NCI-H2227 (cell line): ENCODE measurements at regions not wholly inside any gene's neighbourhood (a gene's known extent, or its start where the extent isn't known, plus 50 kb on each side); places are given as distances from the start of the nearest gene placed in this dataset.
"Not testable (repeated sequence)": the region's sequence is repeated elsewhere in the genome, so short reads cannot be mapped to it uniquely, and the experiment has no call there.

ENCODE experiments used
- DNase-seq: peaks from one replicate; lab custom pipeline; 2025; ENCODE audit not compliant: unreplicated experiment; lab: John Stamatoyannopoulos, UW

DNA sequence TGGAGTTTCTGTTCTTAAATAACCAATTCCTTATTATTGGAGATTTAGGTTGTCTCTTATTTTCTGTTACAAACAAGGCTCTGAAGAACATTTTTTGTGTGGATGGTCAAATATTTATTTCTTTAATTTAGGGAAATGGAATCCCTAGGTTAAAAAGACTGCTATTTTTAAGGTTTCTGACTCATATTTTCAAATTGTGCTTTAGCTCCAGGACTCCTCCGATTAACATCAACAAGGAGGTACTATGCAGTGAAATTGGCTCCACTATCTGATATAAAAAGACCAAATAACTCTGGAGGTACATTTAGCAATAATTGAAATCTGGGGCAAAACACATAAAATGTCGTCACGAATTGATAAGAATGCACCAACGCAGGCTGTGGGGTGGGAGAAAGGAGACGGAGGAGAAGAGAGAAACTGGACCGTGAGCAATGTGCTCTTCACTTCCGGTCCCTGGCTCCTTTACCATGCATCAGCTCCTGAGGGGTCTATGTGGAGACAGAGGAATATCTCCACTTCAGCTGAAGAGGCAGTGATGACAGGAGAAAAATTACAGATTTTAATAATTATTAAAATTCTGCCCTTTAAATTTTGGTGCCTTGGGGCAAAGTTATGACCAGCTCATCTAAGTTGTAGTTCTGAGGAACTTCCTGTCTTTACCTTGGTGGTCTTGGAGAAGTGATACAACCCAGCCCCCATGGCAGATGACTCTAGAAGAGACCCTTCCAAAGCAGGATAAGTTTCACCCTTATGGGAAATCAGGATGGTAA, 90.2 kb upstream of the BTG1 start:
- DNase-seq, result no peak

- no peak for DNase-seq
These were observed 88.9 kb upstream of the BTG1 start for GRCh38 chr12:92234533-92234932.

- no peak for DNase-seq
These were observed 87.8 kb upstream of the BTG1 start for GRCh38 chr12:92233346-92234015.

DNA sequence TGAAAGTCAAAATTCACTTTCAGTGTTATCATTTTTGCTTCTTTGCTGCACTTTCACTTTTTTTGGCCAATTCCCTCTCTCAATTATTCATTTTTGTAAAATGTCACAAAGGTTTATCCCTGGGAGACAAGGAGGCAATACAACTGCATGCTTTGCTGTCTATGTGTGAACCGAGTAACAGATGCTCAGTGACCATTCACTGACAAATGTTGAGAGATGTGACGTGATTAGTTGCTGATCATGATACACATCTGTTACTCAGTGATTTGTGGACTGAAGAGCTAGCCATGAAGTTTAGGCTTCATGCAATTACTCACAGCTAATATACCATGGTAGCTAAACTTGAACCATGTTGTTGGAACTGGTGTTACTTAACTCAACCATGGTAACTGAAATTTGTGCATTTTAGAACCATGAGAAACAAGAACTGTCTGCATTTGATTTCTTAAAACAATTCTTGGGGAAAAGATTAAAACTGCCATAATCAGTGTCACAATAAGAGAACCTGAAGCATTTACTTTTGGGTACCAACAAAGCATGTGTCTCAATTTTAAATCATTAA, 86.8 kb upstream of the BTG1 start:
- not testable (repeated sequence) for DNase-seq

GRCh38 chr12:92231945-92232344, 86.3 kb upstream of the BTG1 start:
- not testable (repeated sequence) for DNase-seq

DNA sequence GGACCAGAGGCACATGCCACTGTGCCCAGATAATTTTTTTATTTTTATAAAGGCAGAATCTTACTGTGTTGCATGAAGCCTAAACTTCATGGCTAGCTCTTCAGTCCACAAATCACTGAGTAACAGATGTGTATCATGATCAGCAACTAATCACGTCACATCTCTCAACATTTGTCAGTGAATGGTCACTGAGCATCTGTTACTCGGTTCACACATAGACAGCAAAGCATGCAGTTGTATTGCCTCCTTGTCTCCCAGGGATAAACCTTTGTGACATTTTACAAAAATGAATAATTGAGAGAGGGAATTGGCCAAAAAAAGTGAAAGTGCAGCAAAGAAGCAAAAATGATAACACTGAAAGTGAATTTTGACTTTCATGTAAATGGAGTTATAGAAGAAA, 85.9 kb upstream of the BTG1 start:
- DNase-seq, result not testable (repeated sequence)

GRCh38 chr12:92229381-92229780, 83.7 kb upstream of the BTG1 start:
- no peak for DNase-seq

DNA sequence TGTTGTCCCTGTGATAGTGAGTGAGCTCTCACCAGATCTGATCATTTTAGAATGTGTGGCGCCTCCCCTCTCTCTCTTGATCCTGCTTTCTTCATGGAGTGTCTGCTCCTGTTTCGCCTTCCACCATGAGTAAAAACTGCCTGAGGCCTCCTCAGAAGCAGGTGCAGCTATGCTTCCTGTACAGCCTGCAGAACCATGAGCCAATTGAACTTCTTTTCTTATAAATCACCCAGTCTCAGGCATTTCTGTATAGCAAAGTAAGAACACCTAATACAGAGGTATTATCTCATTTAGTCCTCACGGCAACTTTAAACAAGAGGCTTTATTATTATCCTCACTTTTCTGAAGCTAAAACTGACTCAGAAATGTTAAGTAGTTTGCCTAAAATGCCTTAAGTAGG, 81.3 kb upstream of the BTG1 start:
- DNase-seq, result no peak

DNA sequence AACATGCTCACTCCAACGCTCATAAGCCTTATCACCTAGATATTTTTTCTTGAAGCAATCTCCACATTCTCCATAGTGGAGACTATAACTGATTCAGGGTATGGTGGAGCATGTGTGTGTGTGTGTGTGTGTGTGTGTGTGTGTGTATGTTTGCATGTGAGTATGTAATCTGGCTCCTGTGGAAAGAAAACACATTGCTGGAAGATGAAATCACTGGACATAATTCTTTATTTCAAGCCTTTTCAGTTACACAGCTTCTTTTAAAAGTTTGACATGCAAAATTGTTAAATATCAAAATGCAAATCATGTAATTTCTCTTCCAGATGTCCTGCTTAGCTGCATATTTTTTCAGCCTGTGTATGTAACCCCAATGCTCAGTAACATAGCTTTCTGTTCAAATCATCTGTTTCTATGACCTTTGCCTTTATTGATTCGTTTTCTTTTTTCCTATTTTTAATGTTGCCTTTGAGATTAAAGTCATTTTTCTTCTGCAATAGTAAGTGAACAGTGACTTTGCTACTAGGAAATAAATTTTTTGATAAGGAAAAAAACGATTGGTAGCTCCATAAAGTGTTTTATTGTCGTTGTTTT, 80.5 kb upstream of the BTG1 start:
- no peak for DNase-seq

GRCh38 chr12:92224685-92225331, 79.2 kb upstream of the BTG1 start:
- DNase-seq, result no peak

GRCh38 chr12:92223481-92223880, 77.8 kb upstream of the BTG1 start:
- no peak for DNase-seq

DNA sequence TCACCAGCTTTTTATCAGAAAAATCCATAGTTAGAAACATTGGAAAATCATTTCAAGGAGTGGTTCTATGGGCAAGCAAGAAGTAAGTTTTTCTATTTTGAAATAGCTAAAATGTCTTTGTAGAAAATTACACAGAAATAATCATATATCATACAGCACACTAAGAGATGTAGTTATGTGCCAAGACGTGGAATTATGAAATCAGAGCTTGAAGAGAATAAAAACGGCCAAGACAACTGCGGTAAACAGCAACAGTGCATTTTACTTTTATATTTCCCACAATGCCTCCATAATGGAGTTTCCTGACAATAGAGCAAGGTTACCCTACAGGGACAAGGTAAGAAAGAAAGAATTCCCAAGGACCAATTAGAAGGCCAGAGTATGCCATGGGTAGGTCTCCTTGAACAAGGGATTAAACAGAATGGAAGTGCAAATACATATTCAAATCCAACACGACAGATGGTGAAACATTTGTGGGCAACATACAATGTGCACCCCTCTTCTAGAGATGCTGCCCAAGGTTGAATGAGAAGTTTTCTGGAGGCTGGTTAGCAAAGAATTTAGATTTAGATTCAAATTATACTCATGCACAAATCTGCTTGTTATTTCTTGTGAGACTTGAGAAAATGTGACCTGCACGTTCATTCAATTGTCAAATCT, 76.1 kb upstream of the BTG1 start:
- DNase-seq, result no peak

GRCh38 chr12:92218394-92219077, 72.9 kb upstream of the BTG1 start:
- no peak for DNase-seq

DNA sequence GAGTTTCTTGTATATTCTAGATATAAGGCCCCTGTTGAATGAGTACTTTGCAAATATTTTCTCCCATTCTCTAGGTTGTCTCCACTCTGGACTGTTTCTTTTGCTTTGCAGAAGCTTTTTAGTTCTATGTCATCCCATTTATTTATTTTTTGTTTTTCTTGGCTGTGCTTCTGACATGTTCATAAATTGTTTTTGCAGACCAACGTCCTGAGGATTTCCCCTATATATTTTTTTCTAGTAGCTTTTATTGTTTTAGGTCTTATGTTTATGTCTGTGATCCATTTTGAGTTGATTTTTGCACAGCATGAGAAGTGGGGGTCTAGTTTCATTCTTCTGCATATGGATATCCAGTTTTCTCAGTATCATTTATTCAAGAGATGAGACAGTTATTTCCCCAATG, 70.4 kb upstream of the BTG1 start:
- no peak for DNase-seq

- DNase-seq, result no peak
These were observed 69.7 kb upstream of the BTG1 start for GRCh38 chr12:92215358-92215757.

- no peak for DNase-seq
These were observed 67.5 kb upstream of the BTG1 start for GRCh38 chr12:92213166-92213565.

DNA sequence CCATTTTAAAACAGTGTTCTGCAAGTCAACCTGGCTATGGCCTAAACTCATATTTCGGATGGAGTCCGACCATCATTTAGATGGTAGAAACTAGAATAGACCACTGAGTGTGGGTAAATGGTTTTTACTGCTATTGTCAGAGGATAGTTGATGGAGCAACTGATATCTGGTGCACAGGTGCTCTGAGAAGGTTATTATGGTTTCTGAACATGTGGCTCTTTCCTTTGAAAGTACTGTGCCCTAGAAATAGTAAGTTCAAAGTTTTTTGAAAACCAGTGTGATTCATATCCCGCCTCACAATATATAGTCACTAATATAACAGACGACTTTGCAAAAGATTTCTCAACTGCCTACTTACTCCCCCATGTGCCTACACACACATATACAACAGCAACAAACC, 64.4 kb upstream of the BTG1 start:
- no peak for DNase-seq

DNA sequence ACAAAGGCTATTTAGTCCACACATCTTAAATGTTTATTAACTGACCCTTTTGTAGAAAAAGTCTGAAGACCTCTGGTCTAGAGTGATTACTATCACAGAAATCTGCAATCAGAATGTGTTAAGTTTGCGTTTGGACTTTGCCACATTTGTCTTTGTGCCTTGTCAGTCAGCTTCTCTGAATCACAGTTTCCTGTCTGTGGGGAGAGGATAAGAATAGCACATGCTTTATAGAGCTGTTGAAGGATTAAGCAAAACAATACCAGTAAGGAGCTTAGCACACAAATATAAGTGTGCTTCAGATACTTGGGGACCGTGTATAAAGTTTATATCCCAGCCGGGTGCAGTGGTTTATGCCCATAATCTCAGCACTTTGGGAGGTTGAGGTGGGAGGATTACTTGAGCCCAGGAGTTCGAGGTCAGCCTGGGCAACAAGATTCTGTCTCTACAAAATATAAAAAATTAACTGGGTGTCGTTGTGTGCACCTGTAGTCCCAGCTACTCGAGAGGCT, 63.0 kb upstream of the BTG1 start:
- no peak for DNase-seq

DNA sequence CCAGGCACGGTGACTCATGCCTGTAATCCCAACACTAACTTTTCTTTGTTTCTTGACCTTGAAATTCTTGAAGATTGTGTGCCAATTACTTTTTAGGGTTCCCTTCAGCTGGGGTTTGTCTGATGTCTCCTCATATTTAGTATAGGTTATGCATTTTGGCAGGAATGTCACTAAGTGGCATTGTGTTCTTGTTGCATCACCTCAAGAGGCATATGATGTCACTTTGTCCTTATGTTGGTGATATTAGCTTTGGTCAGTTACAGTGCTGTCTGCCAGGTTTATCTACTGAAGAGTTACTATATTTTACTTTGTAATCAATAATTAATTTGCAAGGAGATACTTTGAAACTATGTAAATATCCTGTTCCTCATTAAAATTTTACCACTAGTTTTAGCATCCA, 61.0 kb upstream of the BTG1 start:
- no peak for DNase-seq

GRCh38 chr12:92206011-92206410, 60.4 kb upstream of the BTG1 start:
- DNase-seq, result no peak
